CD14-positive monocyte (primary cell): ENCODE measurements at regions not wholly inside any gene's neighbourhood (a gene's known extent, or its start where the extent isn't known, plus 50 kb on each side); places are given as distances from the start of the nearest gene placed in this dataset.

Experiments used
- DNase-seq, 3 donors: peaks; one replicate each; pipeline ENCODE4 v3.0.0-alpha.2; 2011 to 2022
- H2AFZ ChIP-seq: 2 replicates; pipeline ENCODE4 v1.6.0; 2012; ENCODE audit warnings: mild to moderate bottlenecking, low read depth, low read length, inconsistent platforms; ENCODE audit not compliant: insufficient read depth, poor library complexity, severe bottlenecking
- H3K27ac ChIP-seq, 2 donors: 1 replicate in 1 of 2; 2 replicates in 1 of 2; pipeline ENCODE4 v1.5.1; 2012 to 2013; ENCODE audit warnings: low read length in 2 of 2, control low read depth in 1 of 2, inconsistent platforms in 1 of 2, low read depth in 1 of 2, mild to moderate bottlenecking in 1 of 2
- H3K27me3 ChIP-seq, 2 donors: one replicate each; pipeline versions ENCODE4 v1.6.0 to v1.6.1; 2011 to 2013; ENCODE audit warnings: low read length in 2 of 2; ENCODE audit not compliant: control insufficient read depth in 2 of 2, insufficient read depth in 2 of 2
- H3K36me3 ChIP-seq, 2 donors: replicated peaks in 1 of 2; 1 replicate in 1 of 2; 2 replicates in 1 of 2; pipeline versions ENCODE4 v1.5.1 to v1.6.1; 2012 to 2013; ENCODE audit warnings: low read length in 2 of 2, control low read depth in 1 of 2, inconsistent platforms in 1 of 2, mild to moderate bottlenecking in 1 of 2; ENCODE audit not compliant: insufficient read depth in 2 of 2, control insufficient read depth in 1 of 2
- H3K4me1 ChIP-seq, 2 donors: 1 replicate in 1 of 2; 2 replicates in 1 of 2; pipeline versions ENCODE4 v1.5.1 to v1.6.1; 2012 to 2013; ENCODE audit warnings: low read length in 2 of 2, control low read depth in 1 of 2, inconsistent platforms in 1 of 2, mild to moderate bottlenecking in 1 of 2, moderate library complexity in 1 of 2; ENCODE audit not compliant: insufficient read depth in 2 of 2, control insufficient read depth in 1 of 2
- H3K4me2 ChIP-seq: replicated peaks from 2 replicates; pipeline ENCODE3; 2012; ENCODE audit warnings: low read length, moderate library complexity, mild to moderate bottlenecking; ENCODE audit not compliant: poor library complexity, severe bottlenecking; ENCODE audit errors: extremely low read depth
- H3K4me3 ChIP-seq, 3 experiments: fragments of 200-600 bp in 1 of 3; sonication (generic) in 1 of 3; replicated peaks in 1 of 3; 1 replicate in 2 of 3; 2 replicates in 1 of 3; pipeline ENCODE4 v1.5.1; 2011 to 2013; ENCODE audit warnings: low read length in 3 of 3, mild to moderate bottlenecking in 3 of 3, control low read depth in 2 of 3, low read depth in 2 of 3, inconsistent platforms in 1 of 3, moderate library complexity in 1 of 3
- H3K79me2 ChIP-seq: 2 replicates; pipeline ENCODE4 v1.6.0; 2012; ENCODE audit warnings: mild to moderate bottlenecking, control low read depth, inconsistent platforms, low read length, moderate library complexity; ENCODE audit not compliant: insufficient read depth
- H3K9ac ChIP-seq: 2 replicates; pipeline ENCODE4 v1.6.0; 2017; ENCODE audit warnings: low read length, mild to moderate bottlenecking; ENCODE audit not compliant: insufficient read depth, poor library complexity, severe bottlenecking
- H3K9me3 ChIP-seq, 2 donors: replicated peaks in 1 of 2; 1 replicate in 1 of 2; 2 replicates in 1 of 2; pipeline versions ENCODE4 v1.5.1 to v1.6.1; 2012 to 2013; ENCODE audit warnings: low read length in 2 of 2, control low read depth in 1 of 2; ENCODE audit not compliant: control insufficient read depth in 1 of 2, insufficient read depth in 1 of 2
- H4K20me1 ChIP-seq: 2 replicates; pipeline ENCODE4 v1.6.0; 2012; ENCODE audit warnings: mild to moderate bottlenecking, low read length, control low read depth, moderate library complexity; ENCODE audit not compliant: insufficient read depth
- H3K27ac Mint-ChIP-seq, 7 donors: one replicate each; pipeline ENCODE4 v1.8.0; 2020; ENCODE audit warnings: mild to moderate bottlenecking in 7 of 7, mixed read lengths in 7 of 7, moderate library complexity in 6 of 7, inconsistent platforms in 2 of 7
- H3K27me3 Mint-ChIP-seq, 3 donors: one replicate each; pipeline ENCODE4 v1.8.0; 2021 to 2022; ENCODE audit warnings: low read depth in 3 of 3, mild to moderate bottlenecking in 3 of 3, mixed read lengths in 3 of 3, moderate library complexity in 3 of 3, inconsistent platforms in 1 of 3
- H3K36me3 Mint-ChIP-seq, 2 donors: one replicate each; pipeline ENCODE4 v1.8.0; 2020; ENCODE audit warnings: mixed read lengths in 2 of 2, inconsistent platforms in 1 of 2, mild to moderate bottlenecking in 1 of 2
- H3K4me1 Mint-ChIP-seq: one replicate; pipeline ENCODE4 v1.8.0; 2020; ENCODE audit warnings: mild to moderate bottlenecking, mixed read lengths
- H3K4me3 Mint-ChIP-seq, 2 donors: one replicate each; pipeline ENCODE4 v1.8.0; 2020; ENCODE audit warnings: mild to moderate bottlenecking in 2 of 2, mixed read lengths in 2 of 2, moderate library complexity in 1 of 2
- H3K9me3 Mint-ChIP-seq, 7 donors: one replicate each; pipeline ENCODE4 v1.8.0; 2020 to 2022; ENCODE audit warnings: mixed read lengths in 7 of 7, mild to moderate bottlenecking in 6 of 7, moderate library complexity in 6 of 7, inconsistent platforms in 2 of 7
- WGBS: methylation state at CpG from one replicate; pipeline ENCODE4 v1.1.5; 2013; ENCODE audit warnings: missing lambda C conversion rate; ENCODE audit not compliant: insufficient coverage; 5-methylcytosine and 5-hydroxymethylcytosine counted together
- intact Hi-C, 2 donors: fragments of 100-400 bp; cut with micrococcal nuclease; formaldehyde crosslinking; loops; one replicate each; pipeline versions ENCODE4 v1.15.0 to v1.15.1; 2023
- TF ChIP-seq, protein P1 (sequence below): fragments of 200-600 bp; IDR thresholded peaks from one replicate; pipeline ENCODE4 v1.8.0; 2022; ENCODE audit warnings: antibody characterized with exemption, mild to moderate bottlenecking

DNA sequence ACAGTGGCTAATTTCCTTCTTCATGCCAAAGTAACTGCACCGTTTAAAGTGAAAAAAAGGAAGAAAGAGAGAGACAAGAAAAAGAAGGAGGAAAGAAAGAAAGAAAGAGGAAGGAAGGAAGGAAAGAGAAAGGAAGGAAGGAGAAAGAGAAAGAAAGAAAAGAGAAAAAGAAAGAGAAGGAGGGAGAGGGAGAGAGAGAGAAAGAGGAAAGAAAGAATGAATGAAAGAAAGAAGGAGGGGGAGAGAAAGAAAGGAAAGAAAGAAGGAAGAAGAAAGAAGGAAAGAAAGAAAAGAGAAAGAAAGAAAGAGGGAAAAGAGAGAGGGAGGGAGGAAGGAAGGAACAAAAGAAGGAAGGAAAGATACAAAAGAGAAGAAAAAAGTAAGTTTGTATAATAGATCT is 100.6 kb downstream of the GTPBP8 start:
- H3K4me1 ChIP-seq, result peaks cover 4 to 5% of the 10 kb centered on the region in 2 donors
- no peaks in the 10 kb centered on the region for H3K36me3 ChIP-seq
- no peak overlapping the region for H3K4me3 ChIP-seq
- Mint-ChIP-seq H3K4me1 (peaks cover 11% of the 10 kb centered on the region), H3K9me3 (no peaks in the 10 kb centered on the region), H3K4me3 (no peak overlapping the region), H3K27ac (peak overlapping the region in 2 of 7 donors; percentile 57 to 61), H3K27me3 (peaks cover 8 to 10% (median 9%) of the 10 kb centered on the region in 3 donors), H3K36me3 (no peaks in the 10 kb centered on the region)
- no peaks in the 10 kb centered on the region for H4K20me1 ChIP-seq
- no peak overlapping the region for H3K4me2 ChIP-seq
- whole genome bisulfite sequencing, result no CpG with 5 or more reads among the region's 1 CpG
- intact Hi-C loops, result no loop called here
- TF ChIP-seq, protein P1, sequence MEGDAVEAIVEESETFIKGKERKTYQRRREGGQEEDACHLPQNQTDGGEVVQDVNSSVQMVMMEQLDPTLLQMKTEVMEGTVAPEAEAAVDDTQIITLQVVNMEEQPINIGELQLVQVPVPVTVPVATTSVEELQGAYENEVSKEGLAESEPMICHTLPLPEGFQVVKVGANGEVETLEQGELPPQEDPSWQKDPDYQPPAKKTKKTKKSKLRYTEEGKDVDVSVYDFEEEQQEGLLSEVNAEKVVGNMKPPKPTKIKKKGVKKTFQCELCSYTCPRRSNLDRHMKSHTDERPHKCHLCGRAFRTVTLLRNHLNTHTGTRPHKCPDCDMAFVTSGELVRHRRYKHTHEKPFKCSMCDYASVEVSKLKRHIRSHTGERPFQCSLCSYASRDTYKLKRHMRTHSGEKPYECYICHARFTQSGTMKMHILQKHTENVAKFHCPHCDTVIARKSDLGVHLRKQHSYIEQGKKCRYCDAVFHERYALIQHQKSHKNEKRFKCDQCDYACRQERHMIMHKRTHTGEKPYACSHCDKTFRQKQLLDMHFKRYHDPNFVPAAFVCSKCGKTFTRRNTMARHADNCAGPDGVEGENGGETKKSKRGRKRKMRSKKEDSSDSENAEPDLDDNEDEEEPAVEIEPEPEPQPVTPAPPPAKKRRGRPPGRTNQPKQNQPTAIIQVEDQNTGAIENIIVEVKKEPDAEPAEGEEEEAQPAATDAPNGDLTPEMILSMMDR, result no peak
- H3K9me3 ChIP-seq, result no peaks in the 10 kb centered on the region
- H3K27ac ChIP-seq, result no peak overlapping the region
- H3K9ac ChIP-seq, result no peak overlapping the region
- no peaks in the 10 kb centered on the region for H3K79me2 ChIP-seq
- H2AFZ ChIP-seq, result no peak overlapping the region
- DNase-seq, result no peak
- H3K27me3 ChIP-seq, result no peaks in the 10 kb centered on the region

DNA sequence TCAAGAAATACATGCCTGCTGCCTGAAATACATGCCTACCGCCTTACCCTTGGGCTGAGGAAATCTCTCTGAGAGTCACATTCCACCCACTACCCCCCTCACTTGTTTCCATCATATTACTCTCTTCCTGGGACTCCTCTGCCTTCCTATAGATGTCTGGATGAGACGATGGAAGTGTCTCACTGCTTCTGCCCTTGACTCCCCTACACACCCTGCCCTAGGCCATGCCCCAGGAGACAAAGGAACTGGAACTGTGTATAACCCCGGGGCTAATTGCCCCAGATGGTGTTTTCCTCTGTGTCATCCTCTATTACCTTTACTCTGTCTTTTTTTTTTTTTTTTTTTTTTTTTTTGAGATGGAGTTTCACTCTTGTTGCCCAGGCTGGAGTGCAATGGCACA is 102.0 kb downstream of the GTPBP8 start:
- H3K4me1 ChIP-seq, result peaks cover 5 to 8% of the 10 kb centered on the region in 2 donors
- DNase-seq, result no peak
- TF ChIP-seq, protein P1, result no peak
- H4K20me1 ChIP-seq, result no peaks in the 10 kb centered on the region
- WGBS, result 100% methylated on average over 2 of the region's 3 CpGs
- no peak overlapping the region for H3K27ac ChIP-seq
- no peaks in the 10 kb centered on the region for H3K36me3 ChIP-seq
- Mint-ChIP-seq H3K9me3 (no peaks in the 10 kb centered on the region), H3K36me3 (no peaks in the 10 kb centered on the region), H3K4me3 (no peak overlapping the region), H3K27me3 (peaks cover 7 to 8% (median 8%) of the 10 kb centered on the region in 3 donors), H3K27ac (no peak overlapping the region), H3K4me1 (peaks cover 17% of the 10 kb centered on the region)
- intact Hi-C loops, result no loop called here
- H3K9ac ChIP-seq, result no peak overlapping the region
- no peak overlapping the region for H2AFZ ChIP-seq
- H3K9me3 ChIP-seq, result no peaks in the 10 kb centered on the region
- no peaks in the 10 kb centered on the region for H3K27me3 ChIP-seq
- H3K4me3 ChIP-seq, result no peak overlapping the region
- no peak overlapping the region for H3K4me2 ChIP-seq
- no peaks in the 10 kb centered on the region for H3K79me2 ChIP-seq
